SK-N-SH (cell line): ENCODE measurements at regions not wholly inside any gene's neighbourhood (a gene's known extent, or its start where the extent isn't known, plus 50 kb on each side); places are given as distances from the start of the nearest gene placed in this dataset.

Source experiments
- CTCF ChIA-PET: fragments of 300-600, 350-600 bp; formaldehyde crosslinking; extraction: SDS; loops from one replicate; lab custom pipeline; 2021; lab: Yijun Ruan, JAX
- POLR2A ChIA-PET: fragments of 350-600 bp; sonication (Branson Sonifier 250); formaldehyde crosslinking; extraction: SDS; loops from one replicate; lab custom pipeline; 2020; ENCODE audit warnings: antibody characterized with exemption, inconsistent platforms; lab: Yijun Ruan, JAX
- DNase-seq: peaks from one replicate; pipeline ENCODE4 v3.0.0; 2012
- H2AFZ ChIP-seq: fragments of 200-600 bp; sonication (generic); 2 replicates; pipeline ENCODE4 v1.8.1; 2016; ENCODE audit warnings: antibody characterized with exemption, mild to moderate bottlenecking, low read depth
- H3F3A ChIP-seq: fragments of 200-600 bp; sonication (generic); replicated peaks from 2 replicates; pipeline ENCODE3; 2016; ENCODE audit warnings: antibody characterized with exemption, mild to moderate bottlenecking; ENCODE audit not compliant: insufficient read depth
- H3K27ac ChIP-seq, 2 experiments: fragments of 200-500 bp in 1 of 2; fragments of 200-600 bp in 1 of 2; sonication (Bioruptor generic) in 1 of 2; sonication (generic), shearing (Covaris generic) in 1 of 2; 2 replicates each; pipeline versions ENCODE4 v1.5.1 to v1.6.1; 2014 to 2016; ENCODE audit warnings: low read depth in 2 of 2, inconsistent platforms in 1 of 2, low read length in 1 of 2, mild to moderate bottlenecking in 1 of 2, mixed read lengths in 1 of 2
- H3K27me3 ChIP-seq: fragments of 200-600 bp; sonication (generic), shearing (Covaris generic); 2 replicates; pipeline ENCODE4 v1.6.1; 2016; ENCODE audit warnings: mixed run types; ENCODE audit not compliant: insufficient read depth
- H3K36me3 ChIP-seq, 2 experiments: fragments of 200-500 bp in 1 of 2; fragments of 200-600 bp in 1 of 2; sonication (Bioruptor generic) in 1 of 2; sonication (generic) in 1 of 2; replicated peaks in 1 of 2; 2 replicates each; pipeline versions ENCODE3 to v1.5.1; 2014 to 2016; ENCODE audit warnings: low read length in 1 of 2, mild to moderate bottlenecking in 1 of 2; ENCODE audit not compliant: insufficient read depth in 2 of 2, control insufficient read depth in 1 of 2
- H3K4me1 ChIP-seq, 2 experiments: fragments of 200-500 bp in 1 of 2; fragments of 200-600 bp in 1 of 2; sonication (Bioruptor generic) in 1 of 2; sonication (generic), shearing (Covaris generic) in 1 of 2; 2 replicates each; pipeline versions ENCODE4 v1.5.1 to v1.6.1; 2014 to 2016; ENCODE audit warnings: low read depth in 1 of 2, low read length in 1 of 2, mixed run types in 1 of 2; ENCODE audit not compliant: insufficient read depth in 2 of 2, control insufficient read depth in 1 of 2
- H3K4me2 ChIP-seq: fragments of 200-600 bp; sonication (generic), shearing (Covaris generic); 2 replicates; pipeline ENCODE4 v1.6.1; 2017; ENCODE audit warnings: mixed run types
- H3K4me3 ChIP-seq, 2 experiments: fragments of 200-500 bp in 1 of 2; fragments of 200-600 bp in 1 of 2; sonication (Bioruptor generic) in 1 of 2; sonication (generic), shearing (Covaris generic) in 1 of 2; 2 replicates each; pipeline versions ENCODE4 v1.5.1 to v1.8.1; 2014 to 2016; ENCODE audit warnings: low read depth in 2 of 2, inconsistent platforms in 1 of 2, low read length in 1 of 2, mild to moderate bottlenecking in 1 of 2, mixed read lengths in 1 of 2, moderate library complexity in 1 of 2
- H3K79me2 ChIP-seq: fragments of 200-600 bp; sonication (generic); 2 replicates; pipeline ENCODE4 v1.8.1; 2017; ENCODE audit warnings: mild to moderate bottlenecking; ENCODE audit not compliant: insufficient read depth
- H3K9ac ChIP-seq: fragments of 200-600 bp; sonication (generic); 2 replicates; pipeline ENCODE4 v1.6.1; 2017; ENCODE audit warnings: mixed run types
- H3K9me2 ChIP-seq: fragments of 200-600 bp; sonication (generic); 2 replicates; pipeline ENCODE4 v1.6.1; 2017; ENCODE audit warnings: mixed run types
- H3K9me3 ChIP-seq: fragments of 200-600 bp; sonication (generic); 2 replicates; pipeline ENCODE4 v1.6.1; 2017; ENCODE audit warnings: mixed run types, mild to moderate bottlenecking, moderate library complexity
- H4K20me1 ChIP-seq: fragments of 200-600 bp; sonication (generic); 2 replicates; pipeline ENCODE4 v1.6.1; 2017; ENCODE audit warnings: mild to moderate bottlenecking, mixed run types; ENCODE audit not compliant: insufficient read depth
- CHD2 ChIP-seq: fragments of 150-350 bp; IDR thresholded peaks from 2 replicates; pipeline ENCODE4 v1.6.1; 2018; ENCODE audit warnings: low read length; ENCODE audit not compliant: partially characterized antibody
- EP300 ChIP-seq, 2 experiments: IDR thresholded peaks; 2 replicates each; pipeline versions ENCODE4 v1.4.0 to v1.6.1; 2012; ENCODE audit warnings: borderline replicate concordance in 1 of 2, low read depth in 1 of 2, low read length in 1 of 2
- FOSL2 ChIP-seq: IDR thresholded peaks from 2 replicates; pipeline ENCODE4 v1.4.0; 2012; ENCODE audit warnings: low read depth, mild to moderate bottlenecking, moderate library complexity, borderline replicate concordance
- MEF2A ChIP-seq: IDR thresholded peaks from 2 replicates; pipeline ENCODE4 v1.4.0; 2012; ENCODE audit warnings: low read depth, borderline replicate concordance
- NFIC ChIP-seq: IDR thresholded peaks from 2 replicates; pipeline ENCODE4 v1.4.0; 2012; ENCODE audit warnings: borderline replicate concordance
- NRF1 ChIP-seq: IDR thresholded peaks from 2 replicates; pipeline ENCODE4 v1.6.1; 2012; ENCODE audit warnings: low read depth, mild to moderate bottlenecking, low read length
- RAD21 ChIP-seq: IDR thresholded peaks from 2 replicates; pipeline ENCODE4 v1.6.1; 2012; ENCODE audit warnings: mild to moderate bottlenecking, low read length
- RCOR1 ChIP-seq: fragments of 150-350 bp; IDR thresholded peaks from 2 replicates; pipeline ENCODE4 v1.6.1; 2017; ENCODE audit warnings: antibody characterized with exemption, low read length
- RFX5 ChIP-seq: IDR thresholded peaks from 2 replicates; pipeline ENCODE4 v1.6.1; 2012; ENCODE audit warnings: mild to moderate bottlenecking, improper control_type of control experiment, low read length
- RXRA ChIP-seq: IDR thresholded peaks from 2 replicates; pipeline ENCODE4 v1.4.0; 2012; ENCODE audit warnings: low read depth, mild to moderate bottlenecking, borderline replicate concordance
- TAF1 ChIP-seq: IDR thresholded peaks from 2 replicates; pipeline ENCODE4 v1.6.1; 2012; ENCODE audit warnings: low read depth, mild to moderate bottlenecking, low read length, moderate library complexity, borderline replicate concordance
- WGBS: methylation state at CpG from one replicate; pipeline ENCODE4 v1.1.6; 2017; ENCODE audit warnings: low lambda C conversion rate; 5-methylcytosine and 5-hydroxymethylcytosine counted together
- TF ChIP-seq, protein P1 (sequence below): fragments of 150-350 bp; IDR thresholded peaks from 2 replicates; pipeline ENCODE4 v1.6.1; 2016; ENCODE audit warnings: mild to moderate bottlenecking, low read depth, low read length
- TF ChIP-seq, protein P2 (sequence below): IDR thresholded peaks from 2 replicates; pipeline ENCODE4 v1.4.0; 2012; ENCODE audit warnings: low read depth
- TF ChIP-seq, protein P3 (sequence below): IDR thresholded peaks from 2 replicates; pipeline ENCODE4; 2012

DNA sequence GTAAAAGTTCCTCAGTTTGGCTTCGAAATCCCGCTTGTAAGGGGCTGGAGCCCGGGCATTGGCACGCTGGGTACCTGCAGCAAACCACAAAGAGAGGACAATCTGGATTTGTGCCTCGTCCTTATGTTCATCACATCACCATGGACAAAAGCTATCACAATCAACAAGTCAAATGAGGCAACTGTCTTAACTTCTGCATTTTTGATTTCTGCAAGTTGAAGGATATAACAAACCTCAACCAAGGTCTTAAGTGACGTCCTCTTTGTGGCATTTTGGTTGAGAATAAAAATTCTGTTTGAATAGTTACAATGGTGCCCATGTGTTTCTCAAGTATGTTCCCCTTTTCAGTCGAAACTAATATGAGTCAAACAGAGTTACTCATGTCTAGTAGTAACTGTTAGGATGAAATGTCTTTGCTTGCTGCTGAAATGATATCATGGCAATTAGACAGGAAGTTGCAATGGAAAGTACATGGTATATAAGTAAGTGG lies 70.8 kb upstream of the STK17B start:
- Histone ChIP-seq H2AFZ (no peak overlapping the region), H3K36me3 (peaks cover 3 to 79% of the 10 kb centered on the region in 2 experiments), H3F3A (peaks cover 16% of the 10 kb centered on the region), H4K20me1 (no peaks in the 10 kb centered on the region), H3K4me3 (no peak overlapping the region), H3K27ac (no peak overlapping the region), H3K4me1 (no peaks in the 10 kb centered on the region), H3K4me2 (no peak overlapping the region), H3K9me3 (no peaks in the 10 kb centered on the region), H3K9me2 (no peaks in the 10 kb centered on the region), H3K9ac (no peak overlapping the region), H3K27me3 (no peaks in the 10 kb centered on the region), H3K79me2 (no peaks in the 10 kb centered on the region)
- 0 out of 2 replicates have a peak, but pooled peaks have one; percentile 2 for TF ChIP-seq FOSL2
- no peak for TF ChIP-seq RXRA
- 81% methylated on average over 7 of the region's 7 CpGs for WGBS
- no peak for DNase-seq
- ChIA-PET CTCF (no interaction called here), POLR2A (no interaction called here)

DNA sequence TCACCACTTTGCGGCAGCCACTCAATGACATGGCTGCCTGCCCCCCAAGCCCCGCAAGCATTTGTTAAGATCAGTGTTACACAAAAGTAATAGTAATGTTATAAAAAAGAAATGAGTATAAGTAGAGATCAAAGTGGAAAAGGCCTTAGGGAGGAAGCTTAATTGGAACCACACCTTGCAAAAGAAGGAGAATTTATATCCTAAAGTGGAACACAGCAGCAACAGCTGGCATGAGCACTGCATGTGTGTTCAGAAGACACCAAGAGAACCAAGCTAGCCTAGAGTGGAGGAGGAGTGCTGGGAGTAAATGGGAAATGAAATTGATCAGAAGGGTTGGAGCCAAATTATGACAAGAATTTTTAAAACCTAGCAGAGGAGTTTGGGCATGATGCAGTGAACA lies 73.1 kb upstream of the STK17B start:
- TF ChIP-seq FOSL2 (no peak), RAD21 (no peak), RCOR1 (no peak), NRF1 (no peak), NFIC (no peak), MEF2A (no peak), TAF1 (no peak), EP300 (IDR thresholded peaks at IDR 0.05; ENCODE audit: borderline replicate concordance in 1 of 2, low read depth in 1 of 2, low read length in 1 of 2) (no peak)
- TF ChIP-seq, protein P1, sequence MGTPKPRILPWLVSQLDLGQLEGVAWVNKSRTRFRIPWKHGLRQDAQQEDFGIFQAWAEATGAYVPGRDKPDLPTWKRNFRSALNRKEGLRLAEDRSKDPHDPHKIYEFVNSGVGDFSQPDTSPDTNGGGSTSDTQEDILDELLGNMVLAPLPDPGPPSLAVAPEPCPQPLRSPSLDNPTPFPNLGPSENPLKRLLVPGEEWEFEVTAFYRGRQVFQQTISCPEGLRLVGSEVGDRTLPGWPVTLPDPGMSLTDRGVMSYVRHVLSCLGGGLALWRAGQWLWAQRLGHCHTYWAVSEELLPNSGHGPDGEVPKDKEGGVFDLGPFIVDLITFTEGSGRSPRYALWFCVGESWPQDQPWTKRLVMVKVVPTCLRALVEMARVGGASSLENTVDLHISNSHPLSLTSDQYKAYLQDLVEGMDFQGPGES: no peak
- TF ChIP-seq, protein P2, sequence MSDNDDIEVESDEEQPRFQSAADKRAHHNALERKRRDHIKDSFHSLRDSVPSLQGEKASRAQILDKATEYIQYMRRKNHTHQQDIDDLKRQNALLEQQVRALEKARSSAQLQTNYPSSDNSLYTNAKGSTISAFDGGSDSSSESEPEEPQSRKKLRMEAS: no peak
- H3K4me2 ChIP-seq: no peak overlapping the region
- WGBS: 94% methylated on average over 2 of the region's 2 CpGs
- no peaks in the 10 kb centered on the region for H4K20me1 ChIP-seq
- no peak for DNase-seq
- H3K9ac ChIP-seq: no peak overlapping the region
- peaks cover 12% of the 10 kb centered on the region for H3F3A ChIP-seq
- H3K9me3 ChIP-seq: no peaks in the 10 kb centered on the region
- no peak overlapping the region for H3K4me3 ChIP-seq
- no peaks in the 10 kb centered on the region for H3K79me2 ChIP-seq
- peaks cover 0 to 15% of the 10 kb centered on the region in 2 experiments; a peak in 2 of 4 replicates for H3K4me1 ChIP-seq
- no peak overlapping the region for H2AFZ ChIP-seq
- H3K9me2 ChIP-seq: no peaks in the 10 kb centered on the region
- POLR2A ChIA-PET: no interaction called here
- peaks cover 3 to 76% of the 10 kb centered on the region in 2 experiments for H3K36me3 ChIP-seq
- CTCF ChIA-PET: interaction anchor here (1.4 kb wide), 1 partner anchor 9 kb away, joined by 3 read pairs; no protein-coding TSS in a partner anchor
- H3K27ac ChIP-seq: peak overlapping the region in 1 of 2 experiments; percentile 40; a peak in 2 of 4 replicates
- no peaks in the 10 kb centered on the region for H3K27me3 ChIP-seq

DNA sequence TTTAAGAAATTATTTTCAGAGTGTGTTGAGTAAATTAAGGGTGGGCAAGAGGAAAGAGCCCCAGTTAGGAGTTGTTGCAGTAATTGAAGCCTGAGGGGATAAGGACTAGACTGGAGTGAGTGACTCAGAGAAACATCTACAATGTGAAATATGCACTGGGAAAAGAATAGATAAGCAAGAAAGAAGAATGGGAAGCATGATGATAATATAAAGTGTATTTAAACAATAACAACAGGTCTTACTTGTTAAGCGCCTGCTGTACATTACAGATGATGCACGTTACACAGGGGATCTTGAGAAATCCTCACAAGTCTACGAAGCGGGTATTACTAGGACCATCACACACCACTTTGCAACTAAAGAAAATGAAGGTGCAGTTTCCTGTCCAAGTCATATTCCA lies 73.6 kb upstream of the STK17B start:
- TF ChIP-seq EP300 (IDR thresholded peaks at IDR 0.05; ENCODE audit: borderline replicate concordance in 1 of 2, low read depth in 1 of 2, low read length in 1 of 2) (no peak), NRF1 (no peak), FOSL2 (no peak), RFX5 (no peak), CHD2 (no peak), RAD21 (no peak)
- TF ChIP-seq, protein P3, sequence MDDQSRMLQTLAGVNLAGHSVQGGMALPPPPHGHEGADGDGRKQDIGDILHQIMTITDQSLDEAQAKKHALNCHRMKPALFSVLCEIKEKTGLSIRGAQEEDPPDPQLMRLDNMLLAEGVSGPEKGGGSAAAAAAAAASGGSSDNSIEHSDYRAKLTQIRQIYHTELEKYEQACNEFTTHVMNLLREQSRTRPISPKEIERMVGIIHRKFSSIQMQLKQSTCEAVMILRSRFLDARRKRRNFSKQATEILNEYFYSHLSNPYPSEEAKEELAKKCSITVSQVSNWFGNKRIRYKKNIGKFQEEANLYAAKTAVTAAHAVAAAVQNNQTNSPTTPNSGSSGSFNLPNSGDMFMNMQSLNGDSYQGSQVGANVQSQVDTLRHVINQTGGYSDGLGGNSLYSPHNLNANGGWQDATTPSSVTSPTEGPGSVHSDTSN: no peak
- TF ChIP-seq, protein P1: no peak
- Histone ChIP-seq H3K4me1 (peaks cover 0 to 20% of the 10 kb centered on the region in 2 experiments; a peak in 2 of 4 replicates), H4K20me1 (no peaks in the 10 kb centered on the region), H3K27ac (peak overlapping the region in 1 of 2 experiments; percentile 40; a peak in 1 of 4 replicates), H3F3A (peaks cover 17% of the 10 kb centered on the region), H3K79me2 (no peaks in the 10 kb centered on the region), H3K9ac (no peak overlapping the region), H3K4me3 (no peak overlapping the region), H3K9me2 (no peaks in the 10 kb centered on the region), H3K36me3 (peaks cover 0 to 72% of the 10 kb centered on the region in 2 experiments), H3K4me2 (no peak overlapping the region), H3K27me3 (no peaks in the 10 kb centered on the region), H2AFZ (no peak overlapping the region), H3K9me3 (no peaks in the 10 kb centered on the region)
- 91% methylated on average over 4 of the region's 4 CpGs for WGBS
- ChIA-PET CTCF (no interaction called here), POLR2A (no interaction called here)
- DNase-seq: no peak
